ENCODE measurements at regions not wholly inside any gene's neighbourhood (a gene's known extent, or its start where the extent isn't known, plus 50 kb on each side); places are given as distances from the start of the nearest gene placed in this dataset.

DNA sequence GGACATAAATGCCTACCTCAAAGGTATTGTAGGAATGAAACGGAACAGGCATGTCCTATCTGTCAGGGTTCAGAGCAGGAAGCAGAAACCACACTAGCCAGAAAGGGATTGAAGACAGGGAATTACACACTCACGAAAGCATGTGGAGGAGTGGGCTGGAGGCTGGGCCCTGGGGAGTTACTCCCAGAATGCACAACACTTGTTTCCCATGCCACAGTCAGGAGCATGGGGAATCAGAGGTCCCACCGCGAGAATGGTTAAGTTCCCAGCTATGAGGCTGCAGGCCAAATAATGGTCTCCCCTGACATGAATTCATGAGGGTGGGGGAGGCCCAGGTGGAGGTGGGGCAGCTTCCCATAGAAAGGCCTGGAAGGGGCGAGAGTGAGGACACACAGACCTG is 212.7 kb downstream of the HERPUD2 start:
- no peak for ATAC-seq (ENCODE audit: low read depth in 2 of 2)
- H3K4me1 ChIP-seq (ENCODE audit: control insufficient read depth, insufficient read depth, low read length, poor library complexity, severe bottlenecking), result no peaks in the 10 kb centered on the region
- no peak overlapping the region for H3K27ac Mint-ChIP-seq
- no peak overlapping the region for H3K4me3 Mint-ChIP-seq
- no peak for DNase-seq
- H3K36me3 ChIP-seq (ENCODE audit: control insufficient read depth, insufficient read depth, low read length), result no peaks in the 10 kb centered on the region
- H3K9me3 ChIP-seq (ENCODE audit: control insufficient read depth in 2 of 2, low read length in 2 of 2), result peaks cover 7% of the 10 kb centered on the region in 2 experiments
- no peaks in the 10 kb centered on the region for H3K27me3 ChIP-seq (ENCODE audit: control insufficient read depth, insufficient read depth, low read length)
- H3K4me3 ChIP-seq (ENCODE audit: low read depth, low read length), result no peak overlapping the region
- peaks cover 20% of the 10 kb centered on the region for H3K27me3 Mint-ChIP-seq
- no peaks in the 10 kb centered on the region for H3K4me1 Mint-ChIP-seq
- H3K9me3 Mint-ChIP-seq, result peaks cover 0 to 10% (median 3%) of the 10 kb centered on the region in 7 donors
- H3K36me3 Mint-ChIP-seq, result no peaks in the 10 kb centered on the region
- H3K27ac ChIP-seq (ENCODE audit: insufficient read depth, low read length, poor library complexity, severe bottlenecking), result no peak overlapping the region

GRCh38 chr7:35480806-35481205 is 214.1 kb downstream of the HERPUD2 start:
- no peaks in the 10 kb centered on the region for H3K36me3 Mint-ChIP-seq
- H3K4me1 Mint-ChIP-seq, result no peaks in the 10 kb centered on the region

GRCh38 chr7:35477609-35478008 is 217.3 kb downstream of the HERPUD2 start:
- no peaks in the 10 kb centered on the region for H3K4me1 Mint-ChIP-seq
- no peaks in the 10 kb centered on the region for H3K36me3 Mint-ChIP-seq
- no peak overlapping the region for H3K4me3 Mint-ChIP-seq
- H3K27me3 ChIP-seq (ENCODE audit: control insufficient read depth, insufficient read depth, low read length), result peaks cover 2% of the 10 kb centered on the region
- H3K27ac ChIP-seq (ENCODE audit: insufficient read depth, low read length, poor library complexity, severe bottlenecking), result no peak overlapping the region
- peaks cover 8% of the 10 kb centered on the region in 2 experiments for H3K9me3 ChIP-seq (ENCODE audit: control insufficient read depth in 2 of 2, low read length in 2 of 2)
- H3K4me3 ChIP-seq (ENCODE audit: low read depth, low read length), result no peak overlapping the region
- no peaks in the 10 kb centered on the region for H3K4me1 ChIP-seq (ENCODE audit: control insufficient read depth, insufficient read depth, low read length, poor library complexity, severe bottlenecking)
- ATAC-seq (ENCODE audit: low read depth in 2 of 2) (no peak), DNase-seq (no peak)
- peaks cover 0 to 18% (median 4%) of the 10 kb centered on the region in 7 donors for H3K9me3 Mint-ChIP-seq
- no peak overlapping the region for H3K27ac Mint-ChIP-seq
- H3K27me3 Mint-ChIP-seq, result peaks cover 39% of the 10 kb centered on the region
- H3K36me3 ChIP-seq (ENCODE audit: control insufficient read depth, insufficient read depth, low read length), result no peaks in the 10 kb centered on the region

More at GRCh38 chr7:35480806-35481205, 214.1 kb downstream of the HERPUD2 start:
- Histone ChIP-seq H3K9me3 (ENCODE audit: control insufficient read depth in 2 of 2, low read length in 2 of 2) (peaks cover 8% of the 10 kb centered on the region in 2 experiments), H3K4me3 (ENCODE audit: low read depth, low read length) (no peak overlapping the region), H3K4me1 (ENCODE audit: control insufficient read depth, insufficient read depth, low read length, poor library complexity, severe bottlenecking) (no peaks in the 10 kb centered on the region), H3K27me3 (ENCODE audit: control insufficient read depth, insufficient read depth, low read length) (no peaks in the 10 kb centered on the region), H3K36me3 (ENCODE audit: control insufficient read depth, insufficient read depth, low read length) (no peaks in the 10 kb centered on the region), H3K27ac (ENCODE audit: insufficient read depth, low read length, poor library complexity, severe bottlenecking) (no peak overlapping the region)
- no peak overlapping the region for H3K4me3 Mint-ChIP-seq
- no peak for ATAC-seq (ENCODE audit: low read depth in 2 of 2)
- H3K27me3 Mint-ChIP-seq, result peaks cover 25% of the 10 kb centered on the region
- H3K9me3 Mint-ChIP-seq, result peaks cover 0 to 14% (median 4%) of the 10 kb centered on the region in 7 donors
- DNase-seq, result no peak
- no peak overlapping the region for H3K27ac Mint-ChIP-seq

DNA sequence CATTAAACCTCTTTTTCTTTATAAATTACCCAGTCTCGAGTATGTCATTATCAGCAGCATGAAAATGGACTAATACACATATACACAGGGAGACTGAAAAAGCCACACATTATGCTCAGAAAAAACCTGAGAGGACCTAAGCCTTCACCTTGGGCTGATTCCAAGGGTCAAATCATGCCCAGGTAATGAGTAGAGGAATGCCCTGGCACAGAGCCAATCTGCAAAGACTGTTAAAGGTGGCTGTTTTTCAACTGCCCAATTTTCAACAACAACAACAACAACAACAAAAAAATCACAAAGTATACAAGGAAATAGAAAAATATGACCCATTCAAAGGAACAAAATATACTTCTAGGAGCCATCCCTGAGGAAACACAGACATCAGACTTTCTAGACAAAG is 220.2 kb upstream of the TBX20 start:
- no peaks in the 10 kb centered on the region for H3K4me1 Mint-ChIP-seq
- ATAC-seq (ENCODE audit: low read depth in 2 of 2) (no peak), DNase-seq (no peak)
- no peaks in the 10 kb centered on the region for H3K4me1 ChIP-seq (ENCODE audit: control insufficient read depth, insufficient read depth, low read length, poor library complexity, severe bottlenecking)
- H3K27ac Mint-ChIP-seq, result no peak overlapping the region
- peaks cover 5% of the 10 kb centered on the region for H3K27me3 ChIP-seq (ENCODE audit: control insufficient read depth, insufficient read depth, low read length)
- H3K36me3 ChIP-seq (ENCODE audit: control insufficient read depth, insufficient read depth, low read length), result no peaks in the 10 kb centered on the region
- peaks cover 30% of the 10 kb centered on the region for H3K27me3 Mint-ChIP-seq
- H3K9me3 ChIP-seq (ENCODE audit: control insufficient read depth in 2 of 2, low read length in 2 of 2), result peaks cover 8% of the 10 kb centered on the region in 2 experiments
- no peaks in the 10 kb centered on the region for H3K36me3 Mint-ChIP-seq
- peaks cover 0 to 18% (median 4%) of the 10 kb centered on the region in 7 donors for H3K9me3 Mint-ChIP-seq
- no peak overlapping the region for H3K4me3 ChIP-seq (ENCODE audit: low read depth, low read length)
- no peak overlapping the region for H3K4me3 Mint-ChIP-seq
- H3K27ac ChIP-seq (ENCODE audit: insufficient read depth, low read length, poor library complexity, severe bottlenecking), result no peak overlapping the region

DNA sequence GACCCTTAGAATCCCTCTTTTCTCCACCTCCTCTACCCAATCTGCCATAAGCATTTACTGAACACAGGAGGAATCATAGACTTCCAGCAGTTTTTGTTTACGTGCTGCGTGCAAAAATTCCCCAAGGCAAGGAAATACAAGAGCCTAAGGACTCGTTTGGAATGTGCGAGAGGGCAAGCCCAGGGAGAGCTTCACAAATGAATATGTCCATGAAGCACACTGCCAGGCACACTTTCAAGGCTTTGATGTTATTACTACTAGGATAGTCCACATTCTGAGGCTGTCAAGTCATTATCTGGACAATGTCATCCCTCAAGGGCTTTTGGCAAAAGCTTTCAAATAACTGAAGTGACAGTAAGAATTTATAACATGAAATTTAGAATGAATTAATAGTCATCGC is 214.7 kb upstream of the TBX20 start:
- H3K4me3 Mint-ChIP-seq, result peak overlapping the region in 1 of 4 donors; percentile 18
- no peaks in the 10 kb centered on the region for H3K36me3 Mint-ChIP-seq
- no peak overlapping the region for H3K4me3 ChIP-seq (ENCODE audit: low read depth, low read length)
- peaks cover 5% of the 10 kb centered on the region for H3K27me3 ChIP-seq (ENCODE audit: control insufficient read depth, insufficient read depth, low read length)
- peaks cover 28% of the 10 kb centered on the region for H3K27me3 Mint-ChIP-seq
- no peak overlapping the region for H3K27ac ChIP-seq (ENCODE audit: insufficient read depth, low read length, poor library complexity, severe bottlenecking)
- H3K36me3 ChIP-seq (ENCODE audit: control insufficient read depth, insufficient read depth, low read length), result no peaks in the 10 kb centered on the region
- no peaks in the 10 kb centered on the region for H3K4me1 ChIP-seq (ENCODE audit: control insufficient read depth, insufficient read depth, low read length, poor library complexity, severe bottlenecking)
- peaks cover 0 to 2% (median 0%) of the 10 kb centered on the region in 7 donors for H3K9me3 Mint-ChIP-seq
- no peak overlapping the region for H3K27ac Mint-ChIP-seq
- no peaks in the 10 kb centered on the region for H3K4me1 Mint-ChIP-seq
- ATAC-seq (ENCODE audit: low read depth in 2 of 2) (no peak), DNase-seq (no peak)
- H3K9me3 ChIP-seq (ENCODE audit: control insufficient read depth in 2 of 2, low read length in 2 of 2), result no peaks in the 10 kb centered on the region

DNA sequence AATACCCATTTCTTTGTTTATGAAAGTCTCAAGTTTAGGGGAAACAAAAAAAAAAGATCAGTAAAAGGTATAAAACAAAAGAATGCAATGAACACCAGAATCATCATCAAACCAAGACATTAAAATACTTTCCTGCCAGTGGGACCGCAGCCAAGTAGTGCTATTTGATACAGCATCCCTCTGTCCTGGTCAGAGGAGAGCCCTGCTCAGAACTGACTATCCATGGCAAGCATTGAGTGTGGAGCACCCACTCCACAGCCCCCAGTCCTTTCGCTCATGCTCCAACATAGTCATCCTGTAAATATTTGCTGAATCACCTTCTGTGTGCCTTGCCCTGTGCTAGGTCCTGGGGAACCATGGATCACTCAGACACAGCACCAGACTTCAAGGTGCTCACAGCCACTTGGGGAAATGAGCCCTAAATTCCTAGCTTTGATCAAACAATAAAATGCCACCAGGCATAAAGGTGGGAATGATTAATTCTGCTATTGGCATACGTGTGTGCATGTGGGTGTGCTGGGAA is 213.6 kb upstream of the TBX20 start:
- H3K27ac Mint-ChIP-seq, result no peak overlapping the region
- H3K9me3 Mint-ChIP-seq, result peaks cover 0 to 5% (median 2%) of the 10 kb centered on the region in 7 donors
- H3K4me1 Mint-ChIP-seq, result no peaks in the 10 kb centered on the region
- H3K27ac ChIP-seq (ENCODE audit: insufficient read depth, low read length, poor library complexity, severe bottlenecking), result no peak overlapping the region
- no peak for DNase-seq
- H3K36me3 Mint-ChIP-seq, result no peaks in the 10 kb centered on the region
- ATAC-seq (ENCODE audit: low read depth in 2 of 2), result no peak
- H3K36me3 ChIP-seq (ENCODE audit: control insufficient read depth, insufficient read depth, low read length), result no peaks in the 10 kb centered on the region
- no peaks in the 10 kb centered on the region for H3K4me1 ChIP-seq (ENCODE audit: control insufficient read depth, insufficient read depth, low read length, poor library complexity, severe bottlenecking)
- H3K27me3 Mint-ChIP-seq, result peaks cover 22% of the 10 kb centered on the region
- H3K9me3 ChIP-seq (ENCODE audit: control insufficient read depth in 2 of 2, low read length in 2 of 2), result no peaks in the 10 kb centered on the region
- no peak overlapping the region for H3K4me3 Mint-ChIP-seq
- H3K4me3 ChIP-seq (ENCODE audit: low read depth, low read length), result no peak overlapping the region
- H3K27me3 ChIP-seq (ENCODE audit: control insufficient read depth, insufficient read depth, low read length), result peaks cover 3% of the 10 kb centered on the region

DNA sequence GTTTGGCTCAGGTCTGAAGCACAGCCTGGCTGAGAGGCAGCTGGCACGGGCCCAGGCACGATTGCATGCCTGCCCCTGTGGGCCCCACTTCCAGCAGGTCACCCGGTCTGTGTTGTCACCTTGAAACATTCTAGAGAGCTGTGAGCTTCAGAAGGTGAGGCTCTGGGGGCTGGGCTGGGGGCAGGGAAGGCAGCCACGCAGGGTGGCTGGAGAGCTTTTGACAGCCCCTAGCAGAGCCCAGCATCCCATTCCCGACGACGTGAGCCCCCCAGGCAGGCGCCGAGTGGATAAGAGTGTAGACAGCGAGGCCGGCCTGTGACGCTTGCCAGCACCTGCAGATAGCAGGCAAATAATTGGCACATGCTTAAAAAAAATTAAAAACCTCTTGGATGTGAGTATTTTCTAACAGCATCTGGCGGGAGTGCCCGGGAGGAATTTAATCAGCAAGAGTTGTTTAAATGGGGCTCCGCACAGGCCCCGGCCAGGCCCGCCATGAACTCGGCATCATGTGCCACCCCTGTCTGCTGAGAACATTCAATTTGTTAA is 212.0 kb upstream of the TBX20 start:
- H3K27ac ChIP-seq (ENCODE audit: insufficient read depth, low read length, poor library complexity, severe bottlenecking), result no peak overlapping the region
- no peaks in the 10 kb centered on the region for H3K36me3 Mint-ChIP-seq
- no peak overlapping the region for H3K4me3 Mint-ChIP-seq
- no peak overlapping the region for H3K27ac Mint-ChIP-seq
- no peaks in the 10 kb centered on the region for H3K36me3 ChIP-seq (ENCODE audit: control insufficient read depth, insufficient read depth, low read length)
- H3K27me3 Mint-ChIP-seq, result peaks cover 22% of the 10 kb centered on the region
- H3K9me3 ChIP-seq (ENCODE audit: control insufficient read depth in 2 of 2, low read length in 2 of 2), result no peaks in the 10 kb centered on the region
- DNase-seq, result no peak
- no peak overlapping the region for H3K4me3 ChIP-seq (ENCODE audit: low read depth, low read length)
- H3K27me3 ChIP-seq (ENCODE audit: control insufficient read depth, insufficient read depth, low read length), result peaks cover 5% of the 10 kb centered on the region
- no peak for ATAC-seq (ENCODE audit: low read depth in 2 of 2)
- no peaks in the 10 kb centered on the region for H3K4me1 ChIP-seq (ENCODE audit: control insufficient read depth, insufficient read depth, low read length, poor library complexity, severe bottlenecking)
- no peaks in the 10 kb centered on the region for H3K4me1 Mint-ChIP-seq
- peaks cover 0 to 5% (median 3%) of the 10 kb centered on the region in 7 donors for H3K9me3 Mint-ChIP-seq

DNA sequence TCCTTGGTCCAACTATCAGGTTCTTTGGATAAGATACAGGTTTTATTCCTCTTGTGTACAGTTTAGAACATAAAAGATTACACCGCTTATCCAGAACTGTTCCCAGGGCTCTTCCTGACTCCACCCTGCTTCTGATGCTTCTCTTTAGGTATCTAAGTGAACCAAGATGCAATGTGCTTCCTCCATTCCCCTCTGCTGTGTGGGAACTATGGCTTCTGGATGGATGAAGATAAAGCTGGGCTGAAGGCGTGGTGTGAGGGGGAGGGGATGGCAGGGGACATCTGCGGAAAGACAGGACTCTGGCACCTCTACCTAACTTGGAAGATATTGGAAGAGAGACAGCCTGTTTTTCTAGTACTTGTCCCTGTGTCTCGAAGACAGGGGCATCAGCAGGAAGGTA is 209.9 kb upstream of the TBX20 start:
- no peak overlapping the region for H3K4me3 Mint-ChIP-seq
- Histone ChIP-seq H3K9me3 (ENCODE audit: control insufficient read depth in 2 of 2, low read length in 2 of 2) (no peaks in the 10 kb centered on the region), H3K36me3 (ENCODE audit: control insufficient read depth, insufficient read depth, low read length) (no peaks in the 10 kb centered on the region), H3K27me3 (ENCODE audit: control insufficient read depth, insufficient read depth, low read length) (peaks cover 2% of the 10 kb centered on the region), H3K4me1 (ENCODE audit: control insufficient read depth, insufficient read depth, low read length, poor library complexity, severe bottlenecking) (no peaks in the 10 kb centered on the region), H3K4me3 (ENCODE audit: low read depth, low read length) (no peak overlapping the region), H3K27ac (ENCODE audit: insufficient read depth, low read length, poor library complexity, severe bottlenecking) (no peak overlapping the region)
- no peaks in the 10 kb centered on the region for H3K4me1 Mint-ChIP-seq
- peaks cover 22% of the 10 kb centered on the region for H3K27me3 Mint-ChIP-seq
- H3K27ac Mint-ChIP-seq, result no peak overlapping the region
- DNase-seq (no peak), ATAC-seq (ENCODE audit: low read depth in 2 of 2) (no peak)
- no peaks in the 10 kb centered on the region for H3K36me3 Mint-ChIP-seq
- peaks cover 0 to 10% (median 4%) of the 10 kb centered on the region in 7 donors for H3K9me3 Mint-ChIP-seq
